Left kidney (tissue), 1 donor: ENCODE measurements at regions not wholly inside any gene's neighbourhood (a gene's known extent, or its start where the extent isn't known, plus 50 kb on each side); places are given as distances from the start of the nearest gene placed in this dataset.

Experiments
- DNase-seq: peaks from one replicate; pipeline ENCODE4 v3.0.0-alpha.2; 2013

DNA sequence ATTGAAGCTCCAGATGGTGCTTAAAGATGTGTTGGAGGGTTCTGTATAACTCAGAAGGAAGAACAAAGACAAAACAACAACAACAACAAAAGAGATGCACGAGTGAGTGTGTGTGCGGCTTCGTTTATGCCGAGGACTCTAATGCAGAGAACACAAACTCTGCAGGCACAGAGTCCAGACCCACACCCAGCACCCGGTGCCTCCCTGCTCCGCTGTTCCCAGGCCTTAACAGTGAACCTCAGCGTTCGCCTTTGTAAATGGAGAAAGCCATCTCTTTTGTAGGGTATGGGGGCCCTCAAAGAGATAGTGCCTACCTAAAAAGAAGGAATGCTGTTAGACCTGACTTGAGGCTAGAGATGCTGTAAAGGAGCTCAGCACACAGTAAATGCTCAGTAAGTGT is 243.3 kb downstream of the ERMARD start:
- no peak for DNase-seq

- DNase-seq, result no peak
These were observed 242.5 kb downstream of the ERMARD start for GRCh38 chr6:169993861-169994481.

- DNase-seq, result no peak
These were observed 240.5 kb downstream of the ERMARD start for GRCh38 chr6:169991913-169992312.

GRCh38 chr6:169991031-169991390 is 239.6 kb downstream of the ERMARD start:
- DNase-seq, result no peak

GRCh38 chr6:169990095-169991030 is 238.9 kb downstream of the ERMARD start:
- no peak for DNase-seq

DNA sequence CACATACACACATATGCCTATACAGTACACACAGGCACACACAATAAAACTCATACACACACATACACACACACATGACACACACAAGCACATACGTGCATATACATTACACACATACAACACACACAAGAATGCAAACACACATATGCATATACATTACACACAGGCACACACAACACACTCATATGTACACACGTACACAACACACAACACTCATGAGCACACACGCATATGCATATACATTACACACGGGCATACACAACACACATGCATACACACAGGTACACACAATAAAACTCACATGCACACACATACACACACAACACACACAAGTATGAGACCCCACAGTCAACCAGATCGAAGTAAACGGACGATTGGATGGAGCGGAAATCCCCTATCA is 238.2 kb downstream of the ERMARD start:
- DNase-seq, result no peak

GRCh38 chr6:169988769-169989550 is 237.5 kb downstream of the ERMARD start:
- no peak for DNase-seq

GRCh38 chr6:169986848-169987498 is 235.6 kb downstream of the ERMARD start:
- no peak for DNase-seq

DNA sequence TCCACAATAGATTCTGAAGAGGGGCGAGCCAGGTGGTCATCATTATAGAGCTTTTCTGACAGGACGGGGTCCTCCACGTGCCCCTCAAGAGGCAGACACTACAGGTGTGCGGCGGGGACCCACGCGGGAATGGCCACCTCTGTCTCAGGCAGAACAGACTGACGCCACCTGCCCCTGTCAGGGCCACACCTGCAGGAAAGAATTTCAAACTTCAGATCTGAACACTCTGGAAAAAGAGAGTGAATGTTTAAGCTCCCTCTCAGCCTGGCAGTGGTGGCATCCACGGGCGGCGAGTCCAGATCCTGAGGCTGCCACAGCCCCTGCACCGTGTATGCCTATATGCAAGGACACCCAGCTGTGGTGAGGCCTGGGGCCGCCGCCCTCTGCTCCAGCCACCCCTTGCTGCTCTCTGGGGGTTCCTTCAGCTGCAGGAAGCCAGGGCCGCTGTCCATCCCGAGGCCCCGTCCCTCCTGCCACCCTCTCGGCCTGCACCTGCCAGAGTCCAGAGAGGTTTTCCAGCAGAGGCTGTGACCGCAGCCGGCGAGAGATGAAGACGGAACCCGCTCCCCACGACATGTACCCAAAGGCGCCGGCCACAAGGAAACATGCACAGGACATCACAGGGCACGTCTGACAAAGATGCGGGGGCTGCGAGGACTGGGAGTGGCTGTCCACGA is 234.9 kb downstream of the ERMARD start:
- no peak for DNase-seq

DNA sequence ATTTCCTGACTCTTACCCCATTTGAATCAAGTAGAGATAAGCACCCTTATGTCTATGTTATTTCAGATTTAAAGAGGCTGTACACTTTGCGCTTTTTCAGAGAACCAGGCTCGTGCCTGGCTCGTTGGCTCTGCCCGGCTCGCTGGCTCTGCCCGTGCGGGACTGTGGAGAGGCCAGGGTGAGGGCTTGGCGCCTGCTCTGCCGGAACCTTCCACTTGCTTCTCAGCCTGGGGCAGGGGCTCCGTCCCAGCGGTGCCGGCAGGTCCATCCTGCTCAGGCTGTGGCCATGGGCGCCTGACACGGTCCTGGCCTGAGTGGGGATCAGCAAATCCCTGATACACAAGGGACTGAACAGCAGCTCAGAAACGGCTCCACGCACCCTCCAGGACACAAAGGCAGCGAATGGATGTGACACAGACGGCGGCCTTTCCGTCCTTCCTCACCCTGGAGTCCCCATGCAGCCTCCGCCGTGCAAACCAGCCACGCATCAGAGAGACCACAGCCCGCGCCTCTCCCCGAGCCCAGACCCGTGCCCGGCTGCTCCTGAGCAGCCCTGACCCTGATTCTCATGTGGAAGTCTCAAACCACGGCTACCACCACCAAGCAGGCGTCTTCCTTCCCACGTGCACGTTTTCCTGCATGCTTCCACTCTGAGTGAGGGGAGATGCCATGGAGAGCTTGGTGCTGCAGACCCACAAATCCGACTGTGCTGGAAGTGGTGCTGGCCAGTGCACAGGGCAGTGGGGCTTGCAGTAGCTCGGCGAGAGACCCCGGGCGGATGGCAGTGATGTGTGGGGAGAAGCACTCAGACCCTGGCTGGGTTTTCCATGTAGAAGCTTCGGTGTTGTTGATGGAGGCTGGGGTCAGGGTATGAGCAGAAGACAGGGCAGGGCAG is 233.9 kb downstream of the ERMARD start:
- DNase-seq, result no peak

- no peak for DNase-seq
These were observed 233.0 kb downstream of the ERMARD start for GRCh38 chr6:169984181-169985120.

GRCh38 chr6:169983651-169984050 is 232.2 kb downstream of the ERMARD start:
- no peak for DNase-seq

DNA sequence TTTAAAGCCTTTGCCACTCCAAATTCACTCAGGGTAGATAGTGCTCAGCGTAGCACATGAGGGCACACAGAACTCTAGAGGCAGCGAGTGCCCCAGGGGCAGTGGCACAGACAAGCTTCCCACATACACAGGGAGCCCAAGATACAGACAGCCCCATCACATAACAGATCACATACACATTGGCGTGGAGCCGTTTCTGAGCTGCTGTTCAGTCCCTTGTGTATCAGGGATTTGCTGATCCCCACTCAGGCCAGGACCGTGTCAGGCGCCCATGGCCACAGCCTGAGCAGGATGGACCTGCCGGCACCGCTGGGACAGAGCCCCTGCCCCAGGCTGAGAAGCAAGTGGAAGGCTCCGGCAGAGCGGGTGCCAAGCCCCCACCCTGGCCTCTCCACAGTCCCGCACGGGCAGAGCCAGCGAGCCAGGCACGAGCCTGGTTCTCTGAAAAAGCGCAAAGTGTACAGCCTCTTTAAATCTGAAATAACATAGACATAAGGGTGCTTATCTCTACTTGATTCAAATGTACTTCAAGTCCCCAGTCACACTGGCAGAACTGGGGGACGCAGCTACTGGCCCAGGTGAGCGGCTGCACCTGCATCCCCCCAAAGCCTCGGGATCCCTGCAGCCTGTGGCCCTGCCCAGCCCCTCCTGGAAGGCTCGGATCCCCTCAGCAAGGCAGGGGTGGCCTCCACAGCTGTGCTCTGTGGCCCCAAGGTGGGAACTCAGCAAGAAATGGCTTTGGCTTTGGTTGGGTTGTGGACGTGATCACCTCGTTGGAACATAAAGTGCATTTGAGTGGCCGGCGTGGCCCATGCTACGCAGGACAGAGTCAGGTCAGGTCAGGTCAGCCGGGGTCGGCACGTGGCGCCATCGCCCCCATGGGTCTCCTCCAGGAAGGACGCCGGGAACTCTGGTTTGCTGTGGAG is 231.3 kb downstream of the ERMARD start:
- no peak for DNase-seq

GRCh38 chr6:169981969-169982368 is 230.5 kb downstream of the ERMARD start:
- no peak for DNase-seq

GRCh38 chr6:169981568-169981967 is 230.1 kb downstream of the ERMARD start:
- DNase-seq, result no peak

- no peak for DNase-seq
These were observed 229.5 kb downstream of the ERMARD start for GRCh38 chr6:169980826-169981450.

DNA sequence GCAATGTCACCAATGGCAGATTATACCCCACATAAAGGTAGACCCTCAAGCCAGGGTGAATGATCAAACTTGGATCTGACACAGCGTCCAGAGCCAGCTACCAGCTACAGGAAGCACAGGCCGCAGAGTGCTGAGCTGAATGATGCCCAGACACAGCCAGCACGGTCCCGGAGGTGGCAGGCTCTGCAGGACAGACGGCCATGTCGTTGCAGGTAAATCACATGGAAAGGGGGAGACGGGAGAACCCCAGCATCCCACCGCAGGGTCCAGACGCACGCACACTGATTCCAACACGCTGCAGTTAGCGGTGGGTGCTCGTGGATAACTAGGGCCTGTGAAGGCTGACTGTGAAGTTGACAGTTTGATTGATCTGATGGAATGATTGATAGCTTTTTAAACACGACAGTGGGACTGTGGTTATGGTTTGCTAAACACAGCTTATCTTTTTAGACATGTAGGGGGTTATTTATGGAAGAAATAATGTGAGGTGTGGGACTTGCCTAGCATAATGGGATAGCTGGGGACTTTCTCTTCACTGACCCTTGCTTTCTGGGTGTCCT is 228.5 kb downstream of the ERMARD start:
- no peak for DNase-seq
